Right ventricle myocardium superior (tissue), 1 donor: ENCODE measurements at regions not wholly inside any gene's neighbourhood (a gene's known extent, or its start where the extent isn't known, plus 50 kb on each side); places are given as distances from the start of the nearest gene placed in this dataset.

Experiments used
- ATAC-seq: fragments of 200-7000 bp; cut with Tn5 transposase; one replicate; pipeline ENCODE4 v1.9.1; 2020; ENCODE audit warnings: mild to moderate bottlenecking; ENCODE audit not compliant: poor library complexity
- DNase-seq: peaks from one replicate; pipeline ENCODE4 v3.0.0-alpha.2; 2020
- intact Hi-C: fragments of 100-400 bp; cut with DNase I; formaldehyde crosslinking; loops from one replicate; pipeline ENCODE4 v1.11.2; 2022
- donor health status: DM: no; HTN: yes; CAD: no; lungs with severe emphysema.

DNA sequence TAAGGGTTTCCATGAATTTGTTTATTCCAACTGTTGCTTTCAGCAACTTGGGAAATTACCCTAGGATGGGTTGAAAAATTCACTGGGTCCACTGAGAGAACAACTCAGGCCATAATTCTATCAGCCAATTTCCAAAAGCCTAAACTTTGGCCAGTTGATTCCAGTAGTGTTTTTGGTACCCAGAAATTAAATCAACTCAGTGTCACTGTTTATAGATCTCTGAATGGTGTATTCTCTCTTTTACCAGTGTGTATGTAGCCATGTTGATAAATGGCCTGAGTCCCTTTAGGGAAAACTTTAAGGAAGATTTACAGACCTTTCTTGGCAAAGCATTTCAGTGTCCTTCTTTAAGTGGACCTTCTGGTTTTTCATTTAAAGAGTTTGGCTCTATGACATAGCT lies 636.4 kb downstream of the OTOL1 start:
- ATAC-seq (no peak), DNase-seq (no peak)
- intact Hi-C loops = no loop called here

DNA sequence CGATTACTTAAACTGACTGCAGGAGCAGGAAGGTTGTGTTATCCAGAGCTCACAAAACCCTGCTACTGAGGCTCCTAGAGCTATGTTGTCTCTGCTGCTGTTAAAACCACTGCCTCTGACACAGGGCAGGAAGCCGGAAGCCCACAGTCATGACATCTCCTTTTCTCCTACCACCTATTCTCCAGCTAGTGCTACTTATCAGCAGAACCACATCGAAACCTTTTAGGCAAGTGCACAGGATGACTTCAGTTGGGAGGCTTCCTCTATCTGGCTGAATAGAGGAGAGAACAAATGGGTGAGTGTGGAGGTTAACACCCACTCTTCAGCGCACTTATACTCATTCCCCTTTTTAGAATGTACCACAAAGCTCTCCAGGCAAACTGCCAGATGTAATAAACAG lies 638.0 kb downstream of the OTOL1 start:
- intact Hi-C loops = no loop called here
- DNase-seq = no peak
- no peak for ATAC-seq

DNA sequence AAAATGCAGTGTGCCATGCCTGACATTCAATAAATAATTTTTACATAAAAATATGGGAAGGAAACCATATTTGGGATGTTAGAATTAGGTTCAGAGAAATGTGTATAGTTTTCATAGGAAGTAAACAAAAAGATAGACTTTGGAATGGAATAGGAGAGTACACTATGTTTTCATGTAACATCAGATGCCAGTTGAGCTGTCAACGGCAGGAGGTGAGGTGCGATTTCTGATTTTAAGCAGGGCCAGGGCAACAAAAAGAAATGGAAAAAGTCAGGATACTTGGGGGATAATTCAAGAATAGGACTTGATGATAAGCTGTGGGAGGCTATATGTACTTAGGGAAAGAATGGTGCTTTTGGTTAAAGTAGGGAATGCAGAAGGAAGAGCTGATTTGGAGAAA lies 639.5 kb downstream of the OTOL1 start:
- intact Hi-C loops = no loop called here
- DNase-seq = peak; percentile 59
- ATAC-seq = peak; percentile 48

DNA sequence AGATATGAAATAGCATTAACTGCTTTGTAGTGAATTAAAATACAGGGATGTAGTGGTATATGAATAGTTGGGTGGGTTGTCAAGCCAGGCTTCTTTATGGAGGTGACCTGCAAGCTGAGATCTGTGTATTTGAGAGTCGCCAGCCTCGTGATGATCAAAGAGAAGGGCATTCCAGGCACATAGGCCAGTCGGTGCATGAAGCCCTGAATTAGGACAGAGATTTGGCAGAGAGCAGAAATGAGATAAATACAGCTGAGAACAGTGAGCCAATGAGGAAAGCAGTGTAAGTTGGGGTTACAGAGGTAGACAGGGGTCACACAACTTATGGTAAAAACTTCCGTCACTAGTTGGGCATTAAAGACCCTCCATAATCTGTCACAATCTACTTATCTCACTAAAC lies 641.9 kb downstream of the OTOL1 start:
- intact Hi-C loops = no loop called here
- DNase-seq (peak; percentile 37), ATAC-seq (peak; percentile 96)

DNA sequence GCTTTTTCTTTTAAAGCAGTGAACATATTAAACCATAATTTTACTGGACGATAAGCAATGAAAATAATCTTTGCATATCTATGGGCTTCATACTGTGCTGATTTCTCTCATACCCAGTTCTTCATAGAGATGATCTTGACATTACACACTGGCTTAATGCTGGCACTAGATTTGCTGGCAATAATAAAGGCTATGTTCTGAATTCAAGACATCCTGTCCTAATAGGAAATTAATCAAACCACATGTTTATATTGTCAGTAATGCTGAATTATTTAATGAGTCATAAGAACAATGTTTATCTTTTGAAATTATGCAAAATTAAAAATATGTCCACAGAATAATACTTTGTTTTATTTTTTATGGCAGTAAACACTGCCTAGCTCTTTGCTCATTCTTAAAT lies 643.2 kb downstream of the OTOL1 start:
- DNase-seq = no peak
- ATAC-seq = no peak
- intact Hi-C loops = no loop called here

DNA sequence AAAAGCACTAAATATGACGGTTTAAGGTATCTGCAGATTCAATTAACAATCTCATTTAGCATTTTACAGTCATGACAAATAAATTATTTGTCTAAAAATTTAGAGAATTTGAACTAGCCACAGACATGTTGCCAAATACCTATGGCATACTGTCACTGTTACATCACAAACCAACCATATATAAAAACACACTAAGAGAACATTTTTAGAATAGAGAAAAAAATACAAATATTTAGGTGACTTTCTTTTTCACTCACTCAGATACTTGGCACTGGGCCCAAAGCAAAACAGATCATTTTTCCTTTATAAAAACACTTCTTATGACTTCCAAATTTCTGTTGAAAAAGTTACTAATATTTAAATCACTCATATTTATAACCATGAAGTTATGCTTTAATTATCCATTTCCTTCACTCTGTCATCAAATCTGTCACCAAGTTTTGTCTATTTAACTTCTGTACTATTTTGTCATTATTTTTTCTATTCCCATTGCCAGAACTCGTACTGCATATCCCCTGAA lies 644.7 kb downstream of the OTOL1 start:
- intact Hi-C loops = no loop called here
- DNase-seq (no peak), ATAC-seq (no peak)

DNA sequence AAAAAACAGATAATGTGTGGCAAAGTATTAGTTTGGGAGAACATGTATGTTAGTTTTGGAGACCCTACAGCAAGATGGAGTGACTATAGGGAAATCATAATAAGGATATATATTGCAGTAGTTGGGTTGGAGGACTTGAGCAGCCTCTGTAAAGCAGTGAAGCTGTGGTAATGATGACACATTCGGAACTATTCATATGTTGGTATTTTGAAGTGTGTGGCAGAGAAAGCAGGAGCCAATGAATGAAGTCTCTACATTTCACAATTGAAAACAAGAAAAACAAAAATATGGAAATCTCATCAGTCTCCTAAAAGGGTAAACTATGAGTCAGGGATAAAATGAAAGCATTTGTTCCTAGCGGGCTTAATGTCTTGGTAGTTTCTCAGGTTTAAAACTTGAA lies 645.9 kb downstream of the OTOL1 start:
- intact Hi-C loops = no loop called here
- ATAC-seq (no peak), DNase-seq (no peak)

DNA sequence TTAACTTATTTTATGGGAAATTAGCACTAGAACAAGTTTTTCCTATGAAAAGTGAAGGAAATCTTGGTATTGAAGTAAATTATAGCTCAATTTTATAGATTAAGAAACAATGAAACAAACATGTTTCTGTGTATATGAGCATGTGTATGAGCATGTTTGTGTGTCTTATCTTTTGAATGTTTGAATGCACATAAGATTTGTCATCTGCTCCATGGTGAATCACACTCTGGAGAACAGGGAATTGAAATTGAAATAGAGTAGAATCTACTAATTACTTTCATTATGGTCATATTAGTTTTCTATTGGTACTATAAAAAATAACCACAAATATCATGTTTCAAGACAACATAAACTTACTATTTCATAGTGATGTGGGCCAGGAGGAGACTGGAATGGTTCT lies 646.6 kb downstream of the OTOL1 start:
- no peak for DNase-seq
- no peak for ATAC-seq
- intact Hi-C loops = no loop called here

DNA sequence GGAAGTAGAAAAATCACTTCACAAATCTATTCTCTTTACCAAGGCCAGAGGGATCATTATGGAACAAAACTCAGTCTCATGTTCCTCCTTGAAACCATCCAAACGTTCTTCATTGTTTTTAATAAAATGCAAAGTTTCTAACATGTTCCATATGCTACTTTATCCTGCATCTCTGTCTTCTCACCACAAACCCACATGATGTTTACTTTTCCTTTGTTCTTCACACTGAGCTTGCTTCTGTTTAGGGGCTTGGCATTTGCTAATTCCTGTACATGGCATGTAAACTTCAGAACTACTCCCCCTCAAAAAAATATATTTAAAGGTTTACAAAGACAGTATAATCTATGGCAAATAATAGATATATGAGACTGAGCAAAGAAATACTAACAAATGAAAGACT lies 651.4 kb downstream of the OTOL1 start:
- ATAC-seq (no peak), DNase-seq (no peak)
- intact Hi-C loops = no loop called here

DNA sequence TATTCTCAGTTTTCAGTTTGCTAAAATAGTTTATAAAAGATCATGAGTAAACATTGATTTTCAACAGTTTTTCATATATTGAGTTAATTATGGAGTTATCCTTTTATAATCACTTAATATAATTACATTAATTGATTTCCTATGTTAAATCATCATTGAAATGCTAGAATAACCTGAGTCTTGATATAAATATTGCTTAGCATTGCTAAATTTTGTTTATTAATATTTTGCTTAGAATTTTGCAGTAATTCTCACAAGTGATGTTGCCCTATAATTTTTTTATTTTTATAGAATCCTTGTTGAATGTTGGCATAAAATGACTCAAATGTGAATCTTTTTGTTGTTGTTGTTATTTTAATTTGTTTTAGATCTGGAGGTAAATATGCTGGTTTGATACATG lies 654.2 kb downstream of the OTOL1 start:
- DNase-seq (no peak), ATAC-seq (no peak)
- intact Hi-C loops = no loop called here

DNA sequence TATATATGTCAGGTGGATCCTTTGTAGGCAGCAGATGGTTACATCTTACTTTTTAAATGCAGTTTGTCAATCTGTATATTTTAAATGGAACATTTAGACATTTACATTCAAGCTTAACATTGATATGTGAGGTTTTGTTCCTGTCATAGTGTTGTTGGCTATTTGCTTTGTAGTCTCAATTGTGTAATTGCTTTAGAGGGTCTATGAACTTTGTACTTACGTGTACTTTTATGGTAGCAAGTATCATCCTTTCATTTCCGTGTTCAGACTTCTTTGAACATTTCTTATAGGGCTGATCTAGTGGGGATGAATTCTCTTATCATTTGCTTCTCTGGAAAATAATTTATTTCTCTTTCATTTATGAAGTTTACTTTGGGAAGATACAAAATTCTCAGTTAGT lies 656.0 kb downstream of the OTOL1 start:
- DNase-seq (no peak), ATAC-seq (no peak)

DNA sequence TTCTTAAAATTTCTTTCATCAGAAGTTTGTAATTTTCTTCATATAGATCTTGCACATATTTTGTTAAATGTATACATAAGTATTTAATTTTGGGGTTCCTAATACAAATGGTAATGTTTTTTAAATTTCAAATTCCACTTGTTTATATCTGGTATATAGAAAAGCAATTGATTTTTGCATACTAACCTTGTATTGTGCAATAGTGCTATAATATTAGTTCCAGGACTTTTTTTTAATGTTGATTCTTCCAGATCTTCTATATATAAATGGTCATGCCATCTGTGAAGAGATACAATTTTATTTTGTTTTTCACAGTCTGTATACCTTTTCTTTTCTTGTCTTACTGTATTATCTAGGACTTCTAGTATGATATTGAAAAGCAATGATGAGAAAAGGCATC lies 665.0 kb downstream of the OTOL1 start:
- no peak for ATAC-seq
- intact Hi-C loops = no loop called here
- DNase-seq = no peak

More for the DNA sequence above, 656.0 kb downstream of the OTOL1 start:
- intact Hi-C loops = no loop called here

DNA sequence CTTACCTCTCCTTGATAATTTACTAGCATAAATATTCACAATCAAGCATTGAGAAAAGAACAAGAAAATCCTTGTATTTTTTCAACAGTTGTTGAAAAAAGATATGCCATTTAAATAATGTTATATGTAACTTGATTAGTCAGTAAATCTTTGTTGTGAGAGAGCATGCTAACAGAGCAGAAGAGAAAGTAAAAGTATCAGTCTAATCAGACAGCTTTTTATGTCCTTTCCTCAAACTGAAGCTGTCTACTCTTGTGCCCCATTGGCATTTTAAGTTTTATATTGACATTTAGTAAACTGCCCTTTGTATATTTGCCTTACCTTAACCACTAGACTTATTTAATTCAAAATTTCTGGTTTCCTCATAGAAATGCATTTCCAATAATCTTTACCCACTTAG lies 668.7 kb downstream of the OTOL1 start:
- ATAC-seq = no peak
- DNase-seq = no peak
- intact Hi-C loops = no loop called here

DNA sequence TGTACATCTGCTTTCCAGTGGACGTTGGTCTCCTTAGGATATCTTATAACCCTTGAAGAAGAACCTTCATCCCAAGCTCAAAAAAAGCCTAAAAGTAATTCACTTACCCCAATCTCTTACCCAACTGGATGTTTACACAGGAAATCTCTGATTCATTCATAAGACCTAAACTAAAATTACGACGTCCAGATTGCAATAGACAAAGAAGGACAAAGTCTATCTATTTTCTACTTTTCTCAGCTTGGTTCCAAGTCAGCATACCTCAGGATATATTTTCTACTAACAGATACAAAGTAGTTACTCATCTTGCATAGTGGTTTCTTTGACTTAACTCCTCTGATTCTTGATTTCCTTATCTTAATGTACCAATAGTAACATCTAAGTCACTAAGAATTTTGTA lies 669.9 kb downstream of the OTOL1 start:
- no peak for DNase-seq
- intact Hi-C loops = no loop called here
- no peak for ATAC-seq

DNA sequence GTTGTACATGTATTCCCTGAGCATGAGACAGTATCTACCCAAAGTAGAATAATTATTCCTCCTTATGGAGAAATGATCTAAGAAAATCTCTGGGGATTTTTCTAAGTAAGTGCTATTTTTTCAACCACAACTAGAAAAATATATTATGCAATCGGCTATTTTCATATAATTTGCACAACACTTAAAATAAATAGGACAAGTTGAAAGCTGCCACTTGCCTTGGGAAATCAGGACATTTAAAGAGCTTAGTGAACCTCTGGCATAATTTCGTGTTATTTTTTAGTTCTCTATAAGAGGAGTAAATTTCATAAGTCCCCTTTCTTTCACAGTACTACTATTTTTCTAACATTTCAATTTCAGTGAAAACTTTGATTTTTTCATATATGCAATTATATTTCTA lies 672.1 kb downstream of the OTOL1 start:
- DNase-seq (no peak), ATAC-seq (peak; percentile 49)
- intact Hi-C loops = no loop called here

DNA sequence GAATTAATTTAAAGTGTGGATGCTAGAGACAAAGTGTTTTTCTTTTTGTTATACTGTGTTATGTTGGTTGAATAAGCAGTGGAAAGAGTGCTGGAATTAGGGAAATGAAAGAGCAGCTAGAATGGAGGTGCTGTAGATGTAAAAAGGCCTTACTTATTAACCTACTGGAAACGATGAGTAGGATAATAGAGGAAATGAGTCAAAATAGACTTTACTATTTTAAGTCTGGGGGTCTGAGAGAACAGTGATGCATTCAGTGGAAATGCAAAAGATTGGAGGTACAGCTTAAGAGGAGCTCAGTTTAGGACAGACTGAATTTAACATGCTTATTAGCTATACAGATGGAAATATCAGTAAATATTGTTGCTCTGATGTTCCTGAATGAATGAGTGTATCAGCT lies 674.0 kb downstream of the OTOL1 start:
- no peak for DNase-seq
- intact Hi-C loops = no loop called here
- no peak for ATAC-seq

DNA sequence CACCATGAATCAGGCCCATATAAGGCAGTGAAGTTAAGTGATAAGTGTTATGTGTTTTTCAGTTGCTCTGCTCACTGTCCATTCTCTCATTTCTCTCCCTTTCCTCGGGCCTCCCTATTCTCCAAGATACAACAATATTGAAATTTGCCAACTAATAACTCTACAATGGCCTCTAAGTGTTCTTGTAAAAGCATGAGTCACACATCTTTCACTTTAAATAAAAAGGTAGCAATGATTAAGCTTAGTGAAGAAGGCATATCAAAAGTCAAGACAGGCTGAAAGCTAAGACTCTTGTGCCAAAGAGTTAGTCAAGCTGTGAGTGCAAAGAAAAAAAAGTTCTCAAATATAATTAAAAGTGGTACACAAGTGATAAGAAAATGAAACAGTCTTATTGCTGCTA lies 675.4 kb downstream of the OTOL1 start:
- ATAC-seq (no peak), DNase-seq (no peak)
- intact Hi-C loops = no loop called here

DNA sequence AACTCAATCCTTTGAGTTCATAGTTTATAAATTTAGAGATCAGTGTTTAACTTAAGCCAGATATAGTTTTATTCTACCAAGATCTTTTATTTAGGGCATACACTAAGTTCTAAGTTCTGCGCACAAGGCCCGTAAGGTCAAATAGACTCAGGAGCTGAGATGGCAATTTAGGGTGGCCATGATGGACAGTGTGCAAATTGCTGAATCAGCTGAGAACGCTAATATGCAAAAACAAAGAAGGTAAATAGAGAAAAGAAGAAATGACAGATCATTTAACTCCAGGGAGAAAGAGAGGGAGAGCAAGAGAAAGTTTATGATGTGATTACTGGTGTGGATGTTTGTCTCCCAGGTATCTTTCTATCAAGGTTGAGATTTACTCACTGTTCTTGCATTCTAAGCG lies 678.5 kb downstream of the OTOL1 start:
- DNase-seq (no peak), ATAC-seq (no peak)
- intact Hi-C loops = no loop called here

DNA sequence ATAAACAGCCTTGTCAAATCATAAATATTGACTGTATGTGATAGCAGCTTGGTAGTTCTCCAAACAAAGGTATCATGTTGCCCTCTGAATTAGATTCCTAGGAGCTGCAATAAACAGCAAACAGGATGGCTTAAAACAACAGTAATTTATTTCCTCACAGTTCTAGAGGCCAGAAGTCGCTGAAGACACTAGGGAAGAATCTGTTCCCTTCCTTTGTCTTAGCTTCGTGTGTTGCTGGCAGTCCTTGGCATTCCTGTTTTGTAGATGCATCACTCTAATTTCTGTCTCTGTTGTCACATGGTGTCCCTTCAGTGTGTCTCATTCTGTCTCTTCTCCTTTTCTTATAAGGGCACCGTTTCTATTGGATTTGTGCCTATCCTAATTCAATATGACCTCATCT lies 679.3 kb downstream of the OTOL1 start:
- ATAC-seq (no peak), DNase-seq (no peak)
- intact Hi-C loops = no loop called here

DNA sequence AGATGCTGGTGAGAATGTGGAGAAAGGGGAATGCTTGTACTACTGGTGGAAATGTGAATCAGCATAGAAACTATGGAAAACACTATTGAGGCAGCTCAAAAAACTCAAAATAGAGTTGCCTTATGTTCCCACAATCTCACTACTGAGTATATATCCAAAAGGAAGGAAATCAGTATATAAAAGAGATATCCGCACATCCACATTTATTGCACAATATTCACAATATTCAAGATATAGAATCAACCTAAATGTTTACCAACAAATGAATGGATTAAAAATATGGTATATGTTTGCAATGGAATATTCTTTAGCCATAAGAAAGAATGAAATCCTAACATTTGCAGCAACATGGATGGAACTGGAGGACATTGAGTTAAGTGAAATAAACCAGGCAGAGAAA lies 686.8 kb downstream of the OTOL1 start:
- intact Hi-C loops = no loop called here
- ATAC-seq (no peak), DNase-seq (no peak)

DNA sequence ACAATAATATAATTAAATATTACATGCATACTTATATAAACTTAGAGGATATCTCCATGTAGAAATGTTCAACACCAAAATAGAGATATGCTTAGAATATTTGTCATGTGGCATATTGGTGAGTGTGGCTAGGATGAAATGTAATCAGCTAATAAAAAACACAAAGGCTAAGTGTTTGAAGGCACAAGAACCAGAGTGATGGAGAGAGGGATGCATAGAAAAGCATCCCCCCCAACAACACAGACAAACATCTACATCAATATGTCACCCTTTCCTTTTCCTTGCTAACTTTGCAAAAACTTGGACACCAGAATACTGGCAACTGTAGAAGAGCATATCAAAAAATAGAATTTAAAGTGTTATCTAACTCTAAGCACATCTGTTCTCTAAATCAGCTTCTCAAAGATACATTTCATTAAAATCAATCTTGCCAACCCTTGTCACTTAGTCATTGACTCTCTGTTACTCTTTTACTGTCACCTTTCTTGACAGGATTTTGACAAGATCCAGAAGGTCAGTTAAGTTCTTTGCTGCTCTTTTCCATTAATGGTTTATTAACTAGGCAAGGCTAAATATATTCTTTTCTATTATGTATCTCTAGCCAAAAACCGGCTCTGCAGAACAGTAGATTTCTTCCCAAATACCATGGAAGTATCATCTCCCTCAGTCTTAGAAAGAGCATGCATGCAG lies 695.9 kb downstream of the OTOL1 start:
- peak; percentile 78 for ATAC-seq
- intact Hi-C loops = no loop called here

More for the DNA sequence above, 695.9 kb downstream of the OTOL1 start:
- no peak for DNase-seq
